HG02840 (cell line): ENCODE measurements at regions not wholly inside any gene's neighbourhood (a gene's known extent, or its start where the extent isn't known, plus 50 kb on each side); places are given as distances from the start of the nearest gene placed in this dataset.
"Not testable (repeated sequence)": the region's sequence is repeated elsewhere in the genome, so short reads cannot be mapped to it uniquely, and the experiment has no call there.

Experiments
- ATAC-seq: cut with Tn5 transposase; IDR thresholded peaks from one replicate; pipeline ENCODE4 v1.9.1; 2021; ENCODE audit warnings: mild to moderate bottlenecking, moderate library complexity, moderate number of reproducible peaks; ENCODE audit not compliant: unreplicated experiment, low FRiP score

- ATAC-seq: no peak
These were observed 75.0 kb downstream of the TMEM237 start for GRCh38 chr2:201568217-201568820.

- ATAC-seq: no peak
These were observed 84.1 kb downstream of the TMEM237 start for GRCh38 chr2:201559067-201559710.

DNA sequence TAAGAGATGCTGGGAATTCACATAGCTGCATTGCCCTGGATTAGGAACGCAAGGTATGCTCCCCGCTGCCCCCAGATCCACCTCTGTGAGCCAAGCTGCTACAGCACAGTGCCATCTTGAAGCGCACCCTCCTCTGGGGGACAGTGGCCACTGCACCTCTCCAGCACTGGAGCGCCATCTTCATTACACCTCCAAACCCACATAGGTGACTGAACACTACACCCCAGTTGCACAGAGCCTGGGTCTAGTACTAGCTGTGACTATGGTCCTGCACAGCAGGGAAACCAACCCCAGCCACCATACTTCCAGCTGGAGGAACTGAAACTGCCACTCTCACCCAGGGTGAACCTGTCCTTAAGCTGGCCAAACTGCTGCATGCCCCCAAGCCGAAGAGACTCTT is 84.6 kb downstream of the TMEM237 start:
- no peak for ATAC-seq

DNA sequence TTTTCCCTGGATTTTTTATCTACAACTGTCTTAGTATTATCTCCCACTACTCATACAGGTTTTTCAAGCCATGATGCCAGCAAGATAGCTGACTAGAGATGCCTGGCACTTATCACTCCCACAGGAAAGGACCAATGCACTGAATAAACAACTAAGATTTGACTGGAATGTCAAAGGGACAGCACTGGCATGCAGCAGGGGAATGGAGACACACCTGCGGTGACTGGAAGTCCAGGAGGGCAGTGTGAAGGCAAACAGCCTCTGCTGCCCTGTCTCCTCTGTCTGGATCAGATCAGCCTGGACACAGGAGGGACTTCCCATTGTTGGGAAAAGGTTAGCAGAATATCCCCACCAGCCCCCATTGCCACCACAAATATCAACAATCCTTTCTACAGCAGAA is 85.1 kb downstream of the TMEM237 start:
- ATAC-seq: no peak

DNA sequence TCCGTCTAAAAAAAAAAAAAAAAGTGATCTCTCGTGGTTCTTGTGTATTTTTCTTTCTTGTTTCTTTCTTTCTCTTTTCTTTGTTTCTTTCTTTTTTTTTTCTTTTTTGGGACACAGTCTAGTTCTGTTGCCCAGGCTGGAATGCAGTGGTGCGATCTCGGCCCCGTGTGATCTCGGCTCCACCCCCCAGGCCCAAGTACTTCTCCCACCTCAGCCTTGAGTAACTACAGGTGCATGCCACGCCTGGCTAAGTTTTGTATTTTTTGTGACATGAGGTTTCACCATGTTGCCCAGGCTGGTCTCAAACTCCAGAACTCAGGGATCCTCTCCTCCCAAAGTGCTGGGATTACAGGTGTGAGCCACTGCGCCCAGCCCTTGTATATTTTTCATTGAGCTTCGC is 91.4 kb downstream of the TMEM237 start:
- no peak for ATAC-seq

DNA sequence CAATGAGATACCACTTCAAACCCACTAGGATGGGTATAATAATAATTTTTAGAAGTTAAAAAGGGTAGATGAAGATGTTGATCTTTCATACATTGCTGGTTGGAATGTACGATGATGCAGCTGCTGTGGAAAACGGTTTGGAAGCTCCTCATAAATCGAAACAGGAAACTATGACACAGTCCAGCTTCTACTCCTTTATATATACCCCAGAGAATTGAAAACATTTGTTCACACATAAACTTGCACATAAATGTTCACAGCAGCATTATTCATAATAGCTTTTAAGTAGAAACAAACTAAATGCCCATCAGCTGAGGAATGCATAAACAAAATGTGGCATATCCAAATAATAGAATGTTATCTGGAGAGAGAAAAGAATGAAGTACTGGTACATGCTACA is 95.0 kb downstream of the STRADB start:
- no peak for ATAC-seq

- ATAC-seq: no peak
These were observed 90.8 kb downstream of the STRADB start for GRCh38 chr2:201542291-201542690.

DNA sequence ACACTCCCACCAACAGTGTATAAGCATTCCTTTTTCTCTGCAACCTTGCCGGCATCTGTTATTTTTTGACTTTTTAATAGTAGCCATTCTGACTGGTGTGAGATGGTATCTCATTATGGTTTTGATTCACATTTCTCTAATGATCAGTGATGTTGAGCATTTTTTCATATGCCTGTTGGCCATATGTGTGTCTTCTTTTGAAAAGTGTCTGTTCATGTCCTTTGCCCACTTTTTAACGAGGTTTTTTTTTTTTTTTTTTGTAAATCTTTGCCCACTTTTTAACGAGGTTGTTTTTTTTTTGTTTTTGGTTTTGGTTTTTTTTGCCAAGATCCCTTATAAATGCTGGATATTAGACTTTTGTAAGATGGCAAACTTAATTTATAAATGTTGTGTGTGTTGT is 87.7 kb downstream of the STRADB start:
- not testable (repeated sequence) for ATAC-seq

- no peak for ATAC-seq
These were observed 86.5 kb downstream of the STRADB start for GRCh38 chr2:201538025-201538424.

DNA sequence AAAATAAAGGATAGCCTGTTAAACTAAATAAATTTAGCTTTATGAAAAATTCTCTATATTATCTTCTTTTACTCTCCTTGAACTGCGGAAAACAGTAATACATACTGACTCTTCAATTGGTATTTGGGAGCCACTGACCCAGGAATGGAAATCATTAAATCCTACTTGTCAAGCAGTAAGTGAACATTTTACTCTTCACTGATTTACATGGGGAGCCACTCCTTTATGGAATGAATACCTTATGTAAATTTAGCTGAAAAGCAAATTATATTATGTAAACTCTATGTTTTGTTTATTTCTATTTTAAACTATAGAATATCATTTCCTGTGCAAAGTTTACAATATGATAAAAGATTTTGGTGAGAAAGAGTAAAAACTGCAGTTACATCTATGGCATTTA is 85.2 kb downstream of the STRADB start:
- ATAC-seq: no peak

DNA sequence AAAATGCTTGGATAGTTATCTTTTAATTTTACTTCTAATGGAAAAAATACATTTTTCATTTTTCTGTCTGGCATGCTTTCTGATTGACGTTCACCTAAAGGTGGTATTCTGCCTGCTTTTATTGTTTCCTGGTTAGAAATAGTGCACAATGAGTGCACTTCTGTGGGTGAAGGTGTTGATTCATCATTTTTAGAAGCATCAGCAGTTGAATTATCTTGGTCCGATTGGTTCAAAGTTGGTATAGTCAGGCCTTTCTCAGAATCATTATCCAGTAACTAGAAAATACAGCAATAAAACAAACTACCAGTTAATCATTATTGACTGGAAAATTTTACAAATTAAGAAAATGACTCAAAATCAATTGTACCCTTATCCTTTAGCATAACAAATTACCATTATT is 84.5 kb downstream of the STRADB start:
- no peak for ATAC-seq

GRCh38 chr2:201532686-201533304 is 81.3 kb downstream of the STRADB start:
- peak; percentile 65 for ATAC-seq
